NCI-H1048 (cell line): ENCODE measurements at regions not wholly inside any gene's neighbourhood (a gene's known extent, or its start where the extent isn't known, plus 50 kb on each side); places are given as distances from the start of the nearest gene placed in this dataset.
"Not testable (repeated sequence)": the region's sequence is repeated elsewhere in the genome, so short reads cannot be mapped to it uniquely, and the experiment has no call there.

Experiments used
- DNase-seq: peaks from one replicate; lab custom pipeline; 2025; lab: John Stamatoyannopoulos, UW

DNA sequence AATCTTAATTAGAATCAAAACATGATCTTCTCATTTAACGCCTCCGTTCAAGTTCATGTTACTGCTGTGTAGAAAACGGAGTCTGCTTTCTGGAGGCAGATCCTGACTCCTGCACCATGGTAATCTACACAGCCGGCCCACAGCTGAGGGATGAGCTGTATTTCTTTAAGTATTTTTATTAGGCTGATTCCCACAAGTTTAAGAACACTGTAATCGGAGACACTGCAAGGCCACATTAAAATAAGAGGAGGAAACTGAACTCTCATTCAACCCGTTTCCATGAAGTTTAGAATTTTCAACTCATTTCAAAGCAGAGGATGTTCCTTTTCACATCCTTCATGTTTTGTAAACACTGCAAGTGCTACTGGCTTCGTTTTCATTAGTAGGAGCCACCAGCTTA lies 372.2 kb downstream of the NFIB start:
- no peak for DNase-seq

DNA sequence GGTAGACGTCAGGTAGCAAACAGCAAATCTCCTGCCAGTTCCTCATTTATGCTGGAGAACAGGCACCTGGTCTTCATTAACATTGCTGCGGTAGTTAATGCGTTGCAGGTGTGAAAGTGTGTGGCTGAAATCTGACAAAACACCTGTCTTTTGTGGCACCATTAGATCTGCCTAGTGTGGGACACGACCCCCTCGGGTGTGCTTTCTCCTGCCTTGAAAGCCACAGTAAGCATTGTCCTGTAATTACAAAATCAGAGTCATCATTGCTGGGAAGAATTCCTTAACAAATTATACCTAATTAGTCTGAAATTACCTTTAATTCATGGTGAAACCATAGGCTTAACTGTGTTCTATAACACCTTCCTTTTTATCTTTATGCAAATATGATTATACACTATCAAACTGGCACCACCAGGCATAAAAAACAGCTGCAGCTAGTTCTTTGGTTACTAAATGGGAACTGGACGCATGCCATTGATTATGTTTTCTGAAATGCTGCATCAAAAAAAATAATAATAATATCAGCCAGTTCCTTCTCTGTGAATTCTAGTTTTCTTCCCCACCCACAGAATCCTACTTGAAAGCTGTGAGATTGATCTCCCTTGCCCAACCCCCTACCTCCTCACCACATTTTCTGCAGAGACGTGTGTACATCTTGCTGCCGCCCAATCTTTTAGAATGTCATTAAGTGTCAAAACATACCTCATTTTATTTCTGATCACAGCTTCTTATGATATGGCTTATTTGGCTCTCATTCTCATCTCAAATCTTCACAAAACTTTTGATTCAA lies 374.0 kb downstream of the NFIB start:
- peak; percentile 94 for DNase-seq

DNA sequence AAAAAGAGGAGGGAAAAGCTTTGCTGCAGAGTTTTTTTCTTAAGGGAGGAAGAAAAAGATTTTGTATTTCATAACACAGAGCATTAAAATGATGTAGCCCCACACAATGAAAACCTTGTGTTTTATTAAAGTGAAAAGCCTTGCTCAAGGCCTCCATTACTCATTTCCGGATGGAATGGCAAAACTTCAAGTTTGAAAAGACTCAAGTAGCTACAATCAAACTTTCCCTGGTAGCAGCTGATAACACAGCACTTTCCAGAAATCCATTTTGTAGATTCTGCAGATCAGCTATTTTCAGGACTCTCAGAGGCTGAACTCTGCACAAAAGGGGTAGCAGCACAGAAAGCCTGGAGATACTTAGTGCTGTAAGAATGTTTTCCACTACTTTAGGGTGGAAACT lies 374.8 kb downstream of the NFIB start:
- peak; percentile 4 for DNase-seq

DNA sequence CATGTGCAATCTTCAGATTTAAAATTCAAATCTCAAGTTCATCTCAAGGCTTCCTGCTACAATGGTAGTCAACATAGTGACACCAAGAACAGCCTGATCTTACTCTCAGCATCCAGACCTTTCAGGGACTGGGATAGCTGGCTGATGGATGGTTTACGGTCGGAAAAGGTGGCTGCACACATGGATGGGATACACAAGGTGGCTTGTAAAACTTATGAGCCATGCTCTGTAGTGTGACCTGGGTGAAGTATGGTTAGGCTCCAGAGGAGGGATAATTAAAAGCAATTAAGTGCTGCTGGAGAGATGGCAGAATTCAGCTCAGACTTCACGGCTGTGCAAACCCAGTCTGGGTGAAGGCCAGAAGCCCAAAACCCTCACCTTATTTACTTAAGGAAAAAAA lies 379.5 kb downstream of the NFIB start:
- DNase-seq: no peak

DNA sequence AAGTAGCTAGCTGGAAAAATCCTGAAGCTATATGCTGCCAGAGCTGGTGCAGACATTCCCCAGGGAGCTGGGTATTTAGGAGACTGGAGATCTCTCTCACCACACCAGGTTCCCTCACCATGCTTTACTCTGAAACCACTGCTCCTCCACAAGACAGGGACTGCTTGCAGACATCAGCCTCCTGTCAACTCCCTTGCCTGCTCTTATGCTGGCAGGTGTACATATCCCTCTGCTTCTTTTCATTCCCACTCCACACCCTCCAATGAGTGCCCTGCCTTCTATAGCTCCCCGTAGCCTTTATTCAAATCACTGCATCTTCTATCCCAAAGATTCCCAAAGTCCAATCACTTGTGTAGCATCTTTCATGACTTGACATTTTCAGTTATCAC lies 380.7 kb downstream of the NFIB start:
- DNase-seq: no peak

DNA sequence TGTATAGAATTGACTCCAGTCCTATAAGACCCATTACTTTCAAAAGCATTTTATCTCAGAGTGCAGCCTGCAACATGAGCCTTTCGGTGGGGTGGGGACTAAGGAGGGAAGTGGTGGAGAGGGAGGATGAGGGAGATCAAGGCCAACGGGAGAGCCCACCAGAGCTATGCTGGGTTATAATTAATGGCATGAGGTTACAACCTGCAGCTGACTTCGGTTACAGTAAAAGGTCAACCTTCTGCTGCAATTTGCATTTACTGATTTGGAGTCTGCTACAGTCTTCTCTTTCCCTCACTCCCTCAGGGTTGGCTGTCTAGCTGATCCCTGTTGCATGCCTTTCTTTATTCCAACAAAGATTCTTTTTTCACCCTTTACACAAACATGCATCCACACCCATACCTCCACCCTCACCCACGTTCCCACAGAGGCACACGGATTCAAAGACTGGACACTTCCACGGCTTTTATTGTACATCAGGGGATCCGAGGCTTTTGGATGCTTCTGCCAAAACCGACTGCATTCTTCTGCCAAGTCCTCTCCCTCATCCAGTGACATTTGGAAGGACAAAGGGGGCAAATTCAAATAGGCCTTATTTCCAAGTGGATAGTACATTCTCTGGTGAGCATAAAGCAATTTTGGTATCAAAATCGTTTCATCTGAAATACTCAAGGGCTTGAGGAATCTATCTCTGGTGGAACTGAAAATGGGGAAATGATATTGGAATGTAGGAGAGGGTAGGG lies 381.2 kb downstream of the NFIB start:
- DNase-seq: no peak

DNA sequence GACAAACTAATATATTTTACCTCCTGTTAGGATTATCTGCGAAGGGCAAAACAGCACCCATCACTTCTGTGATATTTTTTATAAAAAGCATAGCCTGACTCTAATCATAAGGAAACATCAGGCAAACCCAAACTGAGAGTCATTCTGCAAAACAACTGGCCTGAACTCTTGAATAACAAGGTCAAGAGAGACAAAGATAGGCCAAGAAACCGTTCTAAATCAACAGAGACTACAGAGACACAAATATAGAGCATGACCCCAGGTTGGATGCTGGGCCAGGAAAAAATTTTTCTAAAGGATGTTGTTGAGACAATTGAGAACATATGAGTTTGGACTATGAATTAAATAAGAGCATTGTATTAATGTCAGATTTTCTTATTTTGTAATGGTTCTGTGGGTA lies 384.9 kb downstream of the NFIB start:
- DNase-seq: no peak

DNA sequence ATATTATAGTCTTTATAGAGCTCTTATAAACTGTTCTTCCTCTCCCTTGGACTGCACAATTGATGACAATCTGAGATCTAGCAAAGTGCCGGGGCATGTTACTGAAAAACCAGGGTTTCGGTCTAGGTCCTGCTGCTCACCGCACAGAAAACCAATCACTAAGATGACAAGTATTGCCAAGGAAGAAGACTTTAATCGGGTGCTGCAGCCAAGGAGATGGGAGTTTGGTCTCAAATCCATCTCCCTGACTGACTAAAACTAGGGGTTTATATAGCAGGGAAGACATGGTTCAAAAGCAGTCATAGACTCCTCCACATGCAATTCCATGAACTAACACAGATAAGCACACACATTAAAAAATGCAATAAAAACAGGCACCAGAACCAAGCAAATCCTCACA lies 390.6 kb downstream of the NFIB start:
- no peak for DNase-seq

DNA sequence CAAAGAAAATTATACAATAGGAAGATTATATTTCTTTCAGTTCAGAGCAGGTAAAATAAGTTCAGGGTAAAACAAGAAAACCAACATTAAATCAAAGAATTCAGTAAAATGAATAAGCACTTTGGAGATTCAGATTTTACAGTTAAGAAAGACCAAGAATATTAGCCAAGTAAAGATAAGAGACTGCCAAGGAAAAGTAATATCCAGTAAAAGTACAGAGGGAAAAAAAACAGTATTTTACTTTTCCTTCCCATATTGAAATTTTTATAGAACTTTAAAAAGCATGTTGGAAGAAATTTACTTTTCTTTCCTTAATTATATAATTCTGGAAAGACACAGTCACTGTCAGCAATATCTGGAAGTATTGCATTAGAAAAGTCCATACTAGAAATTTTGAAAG lies 393.4 kb downstream of the NFIB start:
- no peak for DNase-seq

DNA sequence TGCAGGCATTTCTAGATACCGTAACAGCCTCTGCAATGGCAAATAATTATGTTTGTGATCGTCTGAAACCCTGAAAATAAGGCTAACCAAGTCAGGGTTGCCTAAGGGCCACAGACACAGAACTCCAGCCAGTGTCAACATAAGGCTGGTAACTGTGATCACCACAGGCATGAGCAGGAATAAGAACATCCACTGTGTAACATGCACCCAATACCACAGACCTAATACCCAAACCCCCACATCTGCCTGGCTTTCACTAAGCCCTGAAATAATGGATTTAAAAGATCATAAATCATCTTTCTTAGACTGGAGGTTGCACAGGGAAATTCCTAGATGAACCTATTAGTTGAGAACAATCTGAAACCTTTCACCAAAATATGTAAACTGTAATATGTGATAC lies 394.5 kb downstream of the NFIB start:
- no peak for DNase-seq

DNA sequence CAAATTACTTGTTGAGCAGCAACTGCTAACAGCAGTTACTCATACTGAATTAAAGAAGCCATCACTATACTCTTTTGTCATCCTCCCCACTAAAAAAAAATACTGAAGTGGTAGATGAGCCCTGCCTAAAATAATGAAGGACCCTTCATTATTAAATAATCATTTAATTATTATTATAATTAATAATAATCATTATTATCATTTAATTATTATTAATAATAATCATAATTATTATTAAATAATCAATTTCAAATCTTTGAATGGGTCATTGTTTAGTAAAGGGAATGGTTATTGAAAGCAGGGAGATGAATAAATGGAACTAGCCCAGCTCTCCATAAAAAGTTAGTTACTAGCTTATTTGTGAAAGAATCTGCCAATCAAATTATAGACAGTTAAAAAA lies 396.4 kb downstream of the NFIB start:
- no peak for DNase-seq

DNA sequence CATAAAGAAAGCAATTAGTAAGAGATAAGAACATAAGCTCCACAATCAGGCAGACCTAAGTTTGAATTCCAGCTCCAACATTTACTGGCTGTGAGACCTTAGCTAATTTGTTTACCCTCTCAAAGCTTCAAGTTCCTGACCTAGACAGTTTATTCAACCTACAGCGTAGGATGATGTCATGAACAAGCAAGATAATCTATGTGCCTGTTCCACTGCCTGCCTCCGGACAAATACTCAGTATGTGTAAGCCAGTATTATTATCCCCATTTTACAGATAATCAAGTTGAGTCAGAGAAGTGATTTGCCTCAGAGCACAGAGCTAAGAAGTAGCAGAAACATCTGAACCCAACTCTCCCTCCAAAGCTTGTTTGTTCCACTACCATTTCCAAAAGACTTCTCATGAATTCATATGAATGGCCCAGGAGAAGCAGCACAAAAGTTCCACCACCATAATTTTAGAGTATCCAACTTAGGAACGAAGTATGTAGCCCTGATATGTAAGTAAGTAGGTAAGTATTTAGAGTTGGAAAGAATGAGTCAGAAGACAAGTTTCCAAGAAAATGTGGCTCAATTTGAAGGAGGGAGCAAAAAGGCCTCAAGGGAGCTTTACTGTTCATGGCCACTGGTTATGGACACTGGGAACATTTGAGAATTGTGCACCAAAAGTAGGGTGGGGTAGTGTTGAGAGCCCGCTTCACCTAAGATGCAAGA lies 398.2 kb downstream of the NFIB start:
- no peak for DNase-seq

DNA sequence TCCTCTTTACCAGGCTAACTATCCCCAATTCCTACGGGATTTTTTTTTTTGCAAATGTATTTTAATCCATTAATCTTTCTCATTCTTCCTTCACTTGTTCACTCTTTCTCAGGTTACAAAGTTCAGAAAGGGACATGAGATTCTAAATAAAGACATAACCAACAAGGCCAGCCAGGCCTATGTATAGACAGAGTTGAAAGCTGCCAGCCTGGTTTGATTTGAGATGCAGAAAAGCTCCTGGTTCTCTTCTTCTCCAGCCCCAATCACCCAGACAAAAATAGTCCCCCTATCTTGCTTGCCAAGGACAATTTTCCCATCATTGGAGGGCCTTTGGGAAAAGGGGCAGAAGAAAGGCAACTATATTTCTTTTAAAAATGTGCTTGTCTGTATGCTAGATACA lies 398.8 kb downstream of the NFIB start:
- DNase-seq: no peak

DNA sequence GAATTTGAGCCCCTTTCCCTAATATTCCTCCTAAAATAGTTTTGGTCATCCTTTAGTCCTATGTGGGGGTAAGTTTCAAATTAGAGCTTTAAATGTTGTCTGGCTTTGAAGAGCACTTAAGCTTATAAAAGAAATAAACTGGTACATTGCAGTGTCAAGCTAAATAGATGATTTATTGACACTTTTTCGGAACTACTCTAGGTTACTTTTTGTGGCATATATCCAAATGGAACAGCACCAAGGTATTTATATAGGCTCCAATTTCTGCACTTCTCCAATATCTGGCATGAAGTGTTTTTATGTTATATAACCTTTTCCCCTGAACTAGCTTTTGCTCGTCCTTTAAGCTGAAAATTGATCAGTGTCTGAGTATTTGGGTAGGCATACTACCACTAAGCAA lies 402.5 kb downstream of the NFIB start:
- no peak for DNase-seq

DNA sequence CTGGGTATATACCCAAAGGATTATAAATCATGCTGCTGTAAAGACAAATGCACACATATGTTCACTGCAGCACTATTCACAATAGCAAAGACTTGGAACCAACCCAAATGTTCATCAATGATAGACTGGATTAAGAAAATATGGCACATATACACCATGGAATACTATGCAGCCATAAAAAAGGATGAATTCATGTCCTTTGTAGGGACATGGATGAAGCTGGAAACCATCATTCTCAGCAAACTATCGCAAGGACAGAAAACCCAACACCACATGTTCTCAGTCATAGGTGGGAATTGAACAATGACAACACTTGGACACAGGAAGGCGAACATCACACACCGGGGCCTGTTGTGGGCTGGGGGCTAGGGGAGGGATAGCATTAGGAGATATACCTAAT lies 406.1 kb downstream of the NFIB start:
- not testable (repeated sequence) for DNase-seq

DNA sequence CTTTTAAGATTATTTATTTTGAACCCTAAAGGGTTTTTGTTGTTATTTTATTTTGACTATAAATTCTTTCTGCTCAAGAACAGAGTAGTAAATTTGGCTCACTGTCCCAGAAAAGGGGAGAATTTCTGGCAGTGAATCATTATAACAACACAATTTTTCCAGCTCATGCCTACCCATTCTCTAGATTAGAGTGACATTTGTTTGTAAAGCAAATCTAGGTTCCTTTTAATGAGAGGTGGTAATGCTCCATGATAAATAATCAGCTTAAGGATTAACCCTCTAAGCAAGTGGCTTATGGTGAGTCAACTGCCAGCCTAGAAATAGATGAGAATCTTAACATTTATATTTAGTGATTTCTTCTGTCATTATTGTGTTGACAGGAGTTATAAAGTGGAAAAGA lies 409.2 kb downstream of the NFIB start:
- no peak for DNase-seq

DNA sequence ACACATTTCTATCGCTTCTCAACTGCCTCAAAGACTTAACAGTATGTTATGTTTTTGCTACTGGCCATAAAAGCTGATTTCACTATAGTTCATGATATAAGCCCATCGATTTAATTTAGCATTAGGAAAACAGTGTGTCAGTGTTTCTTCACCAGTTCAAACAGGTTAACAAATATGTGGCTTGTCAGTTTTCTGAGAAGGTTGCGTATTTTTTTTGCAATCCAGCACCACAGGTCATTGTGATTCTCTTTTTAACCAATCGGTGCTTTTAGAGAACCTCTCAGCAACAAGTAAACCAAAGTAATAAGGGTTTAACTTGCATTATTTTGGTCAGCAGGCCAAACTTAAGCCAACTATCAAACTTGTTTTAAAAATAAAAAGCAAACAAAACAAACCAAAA lies 409.6 kb downstream of the NFIB start:
- no peak for DNase-seq

DNA sequence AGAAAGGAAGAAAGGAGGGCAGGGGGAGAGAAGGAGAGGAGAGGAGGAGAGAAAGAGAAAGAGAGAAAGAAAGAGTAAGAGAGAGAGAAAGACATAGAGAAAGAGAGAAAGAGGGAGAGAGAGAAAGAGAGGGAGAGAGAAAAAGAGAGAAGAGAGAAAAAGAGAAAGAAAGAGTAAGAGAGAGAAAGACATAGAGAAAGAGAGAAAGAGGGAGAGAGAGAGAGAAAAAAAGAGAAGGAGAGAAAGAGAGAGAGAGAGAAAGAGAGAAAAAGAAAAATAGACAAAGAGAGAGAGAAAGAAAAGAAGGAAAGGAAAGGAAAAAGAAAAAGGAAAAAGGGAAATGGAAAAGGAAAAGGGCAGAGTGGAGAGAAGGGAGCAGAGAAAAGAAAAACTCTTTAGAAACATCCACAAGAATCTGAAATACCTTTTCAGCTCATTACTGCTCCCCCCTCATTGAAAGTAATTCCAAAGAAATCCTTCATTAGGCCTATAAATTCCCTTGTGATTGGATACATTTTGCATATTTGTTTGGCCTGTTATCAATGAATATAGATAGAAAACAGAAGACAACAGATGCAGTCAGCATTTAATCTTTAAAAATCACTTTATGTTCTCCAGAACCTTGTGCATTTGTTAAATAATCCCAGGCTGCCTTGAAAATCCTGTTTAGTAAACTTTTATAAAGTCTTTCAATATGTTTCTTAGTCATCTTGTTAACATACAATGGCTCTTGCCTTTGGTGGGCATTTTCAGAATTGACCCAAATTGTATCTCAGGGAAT lies 411.5 kb downstream of the NFIB start:
- DNase-seq: no peak

DNA sequence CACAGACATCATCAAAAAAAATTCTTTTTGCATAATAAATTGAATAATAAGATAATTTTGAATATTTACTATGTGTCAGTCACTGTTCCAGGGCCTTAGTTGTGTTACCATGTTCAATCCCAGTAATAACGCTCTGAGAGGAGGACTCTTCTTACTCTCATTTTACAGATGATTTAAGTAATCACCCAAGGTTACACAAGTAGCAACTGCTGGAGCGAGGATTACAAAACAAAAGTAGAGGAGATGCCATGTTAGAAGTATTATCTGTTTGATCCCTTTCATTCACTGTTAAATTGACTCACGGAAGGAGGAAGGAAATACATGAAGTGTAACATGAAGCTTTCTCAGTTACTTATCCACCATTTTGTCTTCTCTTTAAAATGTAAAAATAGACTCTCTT lies 412.8 kb downstream of the NFIB start:
- DNase-seq: no peak

DNA sequence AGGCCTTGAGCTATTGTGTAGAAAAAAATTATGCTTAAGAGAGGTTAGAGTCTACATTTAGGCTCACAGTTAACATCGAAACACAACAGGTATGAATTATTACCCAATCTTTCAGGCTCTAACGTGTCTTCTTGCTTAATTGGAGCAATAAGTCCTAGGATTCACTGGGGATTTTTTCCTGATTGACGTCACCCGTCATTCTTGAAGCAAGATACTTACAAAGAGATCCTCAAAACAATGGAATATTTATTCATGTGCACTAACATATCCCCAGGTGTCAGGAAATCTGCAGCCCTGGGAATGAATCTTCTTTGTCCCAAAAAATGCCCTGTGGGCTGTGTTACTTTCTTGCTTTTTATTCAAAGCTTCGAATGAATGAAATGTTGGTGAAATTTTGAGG lies 413.5 kb downstream of the NFIB start:
- no peak for DNase-seq

DNA sequence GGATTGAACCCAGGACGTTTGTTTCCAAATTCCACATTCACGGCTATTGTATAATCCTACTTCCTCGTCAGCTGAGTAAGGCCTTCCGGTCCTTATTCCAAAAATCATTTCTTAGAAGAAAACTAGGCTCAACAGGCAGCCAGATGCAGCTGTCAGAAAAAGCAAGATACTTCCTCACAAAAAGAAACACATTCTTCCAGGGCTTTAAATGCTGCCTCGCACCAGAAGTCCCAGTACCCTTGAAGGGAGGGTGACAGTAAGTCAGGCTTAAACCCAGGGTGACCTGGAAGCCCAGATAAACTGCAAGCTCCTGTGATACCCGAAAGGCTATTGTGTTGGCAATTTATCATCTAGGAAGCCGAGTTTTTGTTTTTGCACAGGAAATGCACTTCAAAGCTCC lies 414.0 kb downstream of the NFIB start:
- no peak for DNase-seq

DNA sequence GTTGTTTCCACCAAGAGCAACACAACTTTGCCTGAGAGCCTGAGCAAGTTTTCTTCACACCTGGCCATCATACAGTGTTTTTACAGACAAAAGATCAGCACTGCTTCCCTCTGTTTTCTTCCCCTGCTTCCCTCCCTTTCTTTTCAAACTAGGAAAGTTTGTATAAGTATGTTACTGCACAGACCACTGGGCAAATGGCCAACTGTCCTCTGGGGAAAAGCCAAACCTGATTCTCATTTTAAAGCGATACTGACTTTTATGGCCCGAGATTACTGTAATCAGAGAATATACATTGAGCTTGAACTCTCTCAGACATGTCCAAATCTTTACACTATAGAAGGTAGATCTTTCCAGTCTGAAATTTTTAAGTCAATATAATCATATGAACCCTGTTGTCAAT lies 415.0 kb downstream of the NFIB start:
- DNase-seq: no peak
